ENCODE measurements at regions not wholly inside any gene's neighbourhood (a gene's known extent, or its start where the extent isn't known, plus 50 kb on each side); places are given as distances from the start of the nearest gene placed in this dataset.
"Not testable (repeated sequence)": the region's sequence is repeated elsewhere in the genome, so short reads cannot be mapped to it uniquely, and the experiment has no call there.

DNA sequence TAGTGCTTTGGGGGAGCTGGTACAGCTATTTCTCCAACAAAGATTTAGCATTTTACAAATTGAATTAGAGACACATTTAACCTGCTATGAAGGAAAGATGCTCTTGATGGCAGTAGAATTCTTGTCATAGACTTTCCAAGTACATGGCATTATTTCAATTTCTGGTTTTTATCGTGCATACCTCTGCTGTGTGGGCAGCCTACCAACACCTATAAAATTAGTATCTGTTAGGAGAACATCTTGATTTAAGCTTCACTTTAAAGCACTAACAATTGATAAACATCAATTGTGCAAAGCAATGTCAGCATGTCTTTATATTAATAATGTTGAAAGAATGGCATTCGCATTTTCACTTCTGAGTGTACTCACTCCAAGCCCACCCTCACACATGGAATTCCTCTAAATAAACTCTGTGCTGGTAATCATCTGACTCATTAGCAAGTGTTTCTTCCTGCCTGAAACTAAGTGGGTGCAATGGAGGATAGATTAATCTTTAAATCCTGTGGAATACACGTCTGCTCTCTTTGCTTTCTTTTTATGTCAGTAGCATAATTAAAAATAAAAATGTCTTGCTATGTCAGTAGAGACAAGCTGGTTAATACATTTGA, 279.8 kb upstream of the MAGEB18 start:
- DNase-seq, result no peak

DNA sequence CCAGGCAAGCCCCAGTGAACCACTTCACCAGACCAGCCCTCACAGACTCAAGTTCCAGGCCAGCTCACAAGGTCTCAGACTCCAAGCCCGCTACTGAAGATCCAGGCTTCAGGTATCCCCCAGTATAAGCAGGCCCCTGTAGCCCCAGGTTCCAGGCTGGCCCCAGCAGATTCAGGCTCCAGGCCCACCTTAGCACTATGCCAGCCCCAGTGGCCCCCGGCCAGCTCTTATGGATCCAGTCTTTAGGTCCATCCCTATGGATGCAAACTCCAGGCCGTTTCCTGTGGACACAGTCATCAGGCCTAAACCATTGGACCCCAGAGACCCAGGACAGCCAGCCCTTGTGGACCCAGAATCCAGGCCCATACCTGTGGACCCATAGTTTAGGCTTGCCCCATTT, 277.8 kb upstream of the MAGEB18 start:
- DNase-seq, result no peak

DNA sequence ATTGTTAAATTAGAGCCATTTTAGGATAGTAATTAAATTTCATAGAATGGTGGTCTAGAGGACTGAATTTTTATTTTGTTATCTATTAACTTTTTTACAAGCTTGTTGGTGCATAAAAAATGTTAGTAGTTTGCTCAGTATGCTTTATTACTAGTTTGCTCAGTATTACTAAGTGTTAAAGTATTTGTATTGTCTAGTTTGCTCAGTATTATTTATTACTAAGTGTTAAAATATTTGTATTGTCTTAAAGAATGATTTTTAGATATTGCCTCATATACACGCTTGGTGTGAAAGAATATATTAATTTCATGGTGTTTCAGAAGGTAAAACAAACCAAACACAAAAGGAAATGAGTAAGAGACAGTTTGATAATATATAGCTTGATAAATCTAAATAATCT, 268.4 kb upstream of the MAGEB18 start:
- DNase-seq, result no peak

DNA sequence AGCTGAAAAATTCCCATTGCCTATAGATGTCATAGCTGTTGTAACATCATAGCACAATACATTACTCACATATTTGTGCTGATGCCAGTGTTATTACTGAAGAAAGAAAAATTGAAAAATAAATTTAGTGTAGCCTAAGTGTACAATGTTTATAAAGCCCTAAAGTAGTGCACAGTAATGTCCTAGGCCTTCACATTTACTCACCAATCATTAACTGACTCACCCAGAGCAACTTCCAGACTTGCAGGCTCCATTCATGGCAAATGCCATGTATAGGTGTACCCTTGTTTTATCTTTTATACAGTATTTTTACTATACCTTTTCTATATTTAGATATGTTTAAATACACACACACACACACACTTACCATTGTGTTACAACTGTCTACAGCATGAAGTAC, 265.4 kb upstream of the MAGEB18 start:
- no peak for DNase-seq

DNA sequence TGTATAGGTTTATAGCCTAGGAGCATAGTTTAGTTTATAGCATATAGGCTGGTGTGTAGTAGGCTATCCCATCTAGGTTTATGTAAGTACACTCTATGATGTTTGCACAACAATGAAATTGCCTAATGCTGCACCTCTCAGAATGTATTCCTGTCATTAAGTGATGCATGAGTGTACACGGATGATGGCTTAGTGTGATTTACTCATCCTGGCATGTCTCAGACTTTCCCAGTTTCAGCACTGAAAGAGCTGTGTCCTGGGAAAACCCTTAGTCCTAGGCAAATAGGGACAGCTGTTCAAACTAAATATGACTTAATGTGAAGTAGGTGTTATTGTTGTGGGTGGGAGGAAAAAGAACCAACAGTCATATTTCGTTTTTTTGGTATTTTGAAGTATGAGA, 264.9 kb upstream of the MAGEB18 start:
- no peak for DNase-seq

DNA sequence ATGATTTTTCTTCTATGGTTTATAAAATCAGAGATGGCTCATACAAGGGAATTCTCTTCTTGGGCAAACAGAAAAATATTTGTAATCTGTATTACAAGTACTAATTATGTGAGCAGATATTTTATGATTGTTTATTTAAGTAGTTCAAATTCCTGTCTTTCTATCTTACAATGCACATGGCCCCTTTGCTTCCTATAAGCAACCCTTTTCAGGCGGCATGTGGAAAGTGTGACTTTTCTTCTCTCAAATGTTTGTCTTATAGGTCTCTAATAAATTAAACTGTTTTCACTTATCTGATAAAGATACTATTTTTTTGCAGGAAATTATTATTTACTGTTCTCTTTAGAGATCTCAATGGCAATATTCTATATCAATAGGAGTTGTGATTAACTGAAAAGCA, 259.3 kb upstream of the MAGEB18 start:
- DNase-seq, result no peak

DNA sequence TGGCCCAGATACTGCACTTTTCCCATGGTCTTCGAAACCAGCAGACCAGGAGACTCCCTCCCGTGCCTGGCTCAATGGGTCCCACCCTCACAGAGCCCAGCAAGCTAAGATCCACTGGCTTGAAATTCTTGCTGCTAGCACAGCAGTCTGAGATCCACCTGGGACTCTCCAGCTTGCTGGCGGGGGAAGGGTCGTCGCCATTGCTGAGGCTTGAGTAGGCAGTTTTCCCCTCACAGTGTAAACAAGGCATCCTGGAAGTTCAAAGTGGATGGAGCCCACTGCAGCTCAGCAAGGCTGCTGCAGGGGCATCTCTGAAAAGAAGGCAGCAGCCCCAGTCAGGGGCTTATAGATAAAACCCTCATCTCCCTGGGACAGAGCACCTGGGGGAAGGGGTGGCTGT, 255.6 kb upstream of the MAGEB18 start:
- DNase-seq, result not testable (repeated sequence)

DNA sequence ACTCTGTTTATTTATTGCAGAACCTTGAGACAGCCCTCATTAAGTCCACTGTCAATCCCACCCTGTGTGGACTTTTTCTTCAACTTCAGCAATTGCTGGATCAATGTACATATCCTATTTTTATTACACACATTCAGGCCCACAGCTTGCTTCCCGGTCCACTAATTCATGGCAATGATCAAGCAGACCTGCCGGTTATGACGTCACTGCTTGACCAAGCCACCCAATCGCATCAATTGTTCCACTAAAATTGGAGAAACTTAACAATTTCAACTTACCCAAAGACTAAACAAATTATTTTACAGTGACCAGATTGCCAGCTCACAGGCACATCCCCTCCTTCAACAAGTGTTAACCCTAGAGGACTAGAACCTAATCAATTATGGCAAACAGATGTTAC, 240.4 kb upstream of the MAGEB18 start:
- DNase-seq, result no peak

GRCh38 chrX:25905728-25906127, 232.4 kb upstream of the MAGEB18 start:
- not testable (repeated sequence) for DNase-seq

GRCh38 chrX:25925946-25926345, 212.2 kb upstream of the MAGEB18 start:
- DNase-seq, result no peak

GRCh38 chrX:25928316-25928715, 209.8 kb upstream of the MAGEB18 start:
- no peak for DNase-seq

DNA sequence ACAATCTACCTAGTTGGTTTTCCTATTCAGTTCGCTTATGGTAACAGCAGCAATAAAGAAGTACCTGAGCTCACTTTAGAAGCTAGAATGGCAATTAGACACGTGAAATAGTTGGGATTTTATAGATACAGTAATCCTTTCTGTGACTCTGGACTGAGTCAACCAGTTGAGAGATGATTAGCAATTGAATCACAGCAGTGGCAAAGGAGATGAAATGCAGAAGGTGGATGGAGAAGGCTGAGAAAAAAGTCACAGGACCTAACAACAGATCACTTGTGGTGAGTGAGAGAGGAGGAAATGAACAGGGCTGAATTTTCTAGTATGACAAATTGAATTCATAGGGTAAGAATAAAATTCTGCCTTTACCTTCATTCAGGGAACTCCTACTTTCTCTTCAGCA, 197.1 kb upstream of the MAGEB18 start:
- no peak for DNase-seq

GRCh38 chrX:25941559-25942250, 196.4 kb upstream of the MAGEB18 start:
- DNase-seq, result no peak

GRCh38 chrX:25968920-25969319, 169.2 kb upstream of the MAGEB18 start:
- peak; percentile 49 for DNase-seq

GRCh38 chrX:25976683-25977310, 161.3 kb upstream of the MAGEB18 start:
- no peak for DNase-seq

DNA sequence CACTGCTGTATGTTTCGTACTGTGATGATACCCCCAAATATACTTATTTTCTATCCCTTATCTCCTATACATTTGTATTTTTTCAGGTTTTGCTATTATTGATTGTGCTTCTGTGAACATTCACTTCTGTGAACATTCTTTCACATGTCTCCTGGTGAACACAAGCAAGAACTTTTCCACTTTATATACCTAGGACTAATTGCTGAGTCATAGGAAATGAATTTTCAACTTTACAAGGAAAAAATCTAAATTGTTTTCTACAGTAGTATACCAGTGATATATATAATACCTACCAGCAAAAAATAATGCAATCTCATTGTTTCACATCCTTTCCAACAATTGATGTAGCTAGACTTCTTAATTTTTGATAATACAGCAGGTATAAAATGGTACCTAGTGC, 139.5 kb upstream of the MAGEB18 start:
- no peak for DNase-seq

GRCh38 chrX:26007462-26007861, 130.7 kb upstream of the MAGEB18 start:
- no peak for DNase-seq

DNA sequence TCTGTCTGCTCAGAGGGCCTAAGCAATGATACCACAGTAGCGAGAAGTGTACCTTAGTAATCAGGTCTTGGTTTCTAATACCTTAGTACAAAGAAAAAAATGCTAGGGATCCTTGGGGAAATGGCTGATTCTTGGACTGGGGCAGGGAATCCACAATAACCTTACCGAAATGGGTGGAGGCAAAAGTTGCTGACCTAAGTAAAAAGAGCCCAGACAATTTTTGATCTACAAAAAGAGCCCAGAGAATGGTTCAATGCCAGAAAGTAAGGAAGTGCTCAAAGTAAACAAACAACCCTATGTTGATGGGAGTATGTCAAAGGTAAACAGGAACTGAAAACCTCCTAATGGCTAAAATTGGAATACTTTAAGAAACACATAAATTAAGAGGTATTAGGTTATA, 130.1 kb upstream of the MAGEB18 start:
- DNase-seq, result no peak

DNA sequence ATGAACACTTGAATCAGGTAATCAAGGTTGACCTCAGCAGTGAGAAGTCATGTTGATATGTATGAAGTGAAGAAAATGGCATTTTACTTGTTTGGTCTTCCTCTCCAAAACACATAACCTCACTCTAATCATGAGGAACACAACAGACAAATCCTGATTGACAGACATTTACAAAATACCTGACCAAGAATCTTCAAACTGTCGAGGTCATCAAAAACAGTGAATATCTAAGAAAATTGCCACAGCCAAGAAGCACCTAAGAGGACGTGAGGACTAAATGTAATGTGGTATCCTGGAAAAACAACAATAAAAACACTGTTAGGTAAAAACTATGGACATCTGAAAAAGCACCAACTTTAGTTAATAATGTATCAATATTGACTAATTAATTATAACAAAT, 129.5 kb upstream of the MAGEB18 start:
- DNase-seq, result no peak

- no peak for DNase-seq
Measured at GRCh38 chrX:26019386-26019785, 118.8 kb upstream of the MAGEB18 start.

DNA sequence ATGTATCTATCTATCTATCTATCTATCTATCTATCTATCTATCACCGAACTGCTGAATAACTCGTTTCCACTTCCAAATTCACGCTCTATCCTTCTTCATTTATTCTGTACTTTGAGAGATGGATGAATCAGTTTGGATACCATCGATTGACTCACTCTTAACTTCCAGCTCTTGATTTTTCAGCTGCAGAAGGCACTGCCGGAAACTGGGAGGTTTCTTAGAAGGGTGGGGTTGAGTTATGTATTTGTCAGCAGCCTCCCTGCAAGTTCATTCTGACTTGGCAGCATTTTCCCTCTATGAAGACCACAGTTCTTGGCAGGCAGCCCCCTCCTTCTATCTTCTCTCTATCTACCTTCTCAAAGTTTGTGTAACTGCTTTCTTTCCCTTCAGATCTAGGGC, 112.0 kb upstream of the MAGEB18 start:
- no peak for DNase-seq

DNA sequence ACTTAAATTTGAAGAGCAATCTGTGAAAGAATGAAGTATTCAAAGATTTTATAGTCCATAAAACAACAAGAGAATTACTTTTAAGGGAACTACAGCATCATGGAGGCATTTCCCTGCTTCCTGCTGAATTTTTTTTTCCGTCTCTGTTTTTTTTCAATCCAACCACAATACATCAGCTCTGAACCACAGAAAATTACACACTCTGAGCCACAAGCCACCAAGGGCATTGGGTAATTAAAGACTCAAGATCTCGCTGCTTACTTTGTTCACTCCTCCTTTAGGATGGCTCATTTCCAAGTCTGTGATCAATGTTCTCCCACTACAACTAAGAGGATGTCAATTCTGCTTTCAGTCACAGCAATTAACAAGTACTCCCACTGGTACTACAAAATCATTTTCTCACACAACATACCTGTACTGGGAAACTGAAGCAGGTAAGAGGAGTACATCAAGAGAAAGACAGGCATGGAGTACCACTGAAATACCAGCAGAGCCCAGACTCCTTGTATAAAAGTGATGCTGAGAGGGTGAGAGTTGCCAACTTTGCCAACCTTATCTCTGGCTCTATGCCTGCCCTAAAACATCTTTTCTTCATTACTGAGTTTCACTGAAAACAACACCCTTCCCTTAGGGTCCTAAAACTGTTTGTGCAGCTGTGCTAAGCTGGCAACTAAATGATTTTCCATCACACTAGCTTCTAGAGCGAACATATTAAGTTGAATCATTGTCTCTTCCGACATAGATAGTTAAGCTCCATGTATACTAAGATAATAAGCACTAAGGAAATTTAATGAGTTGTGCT, 105.8 kb upstream of the MAGEB18 start:
- DNase-seq, result no peak

- DNase-seq, result no peak
Measured at GRCh38 chrX:26037367-26037766, 100.8 kb upstream of the MAGEB18 start.

DNA sequence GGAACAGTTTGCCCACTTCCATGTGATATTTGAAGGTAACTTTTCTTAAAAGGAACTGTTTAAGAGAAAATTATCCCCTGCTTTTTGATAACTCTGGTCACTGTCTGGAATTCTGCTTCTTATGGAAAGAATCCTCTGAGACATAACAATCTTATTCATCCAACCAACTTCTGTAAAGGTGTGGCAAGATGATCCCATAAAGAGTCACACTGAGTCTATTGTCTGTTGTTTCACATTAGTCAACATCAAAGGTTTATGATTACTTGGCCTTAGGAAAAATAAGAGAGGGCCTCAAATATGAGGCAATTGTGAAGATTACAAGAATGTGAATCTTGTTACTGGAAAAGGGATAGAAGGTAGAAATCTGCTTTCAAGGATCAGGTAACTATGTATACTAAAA, 88.0 kb upstream of the MAGEB18 start:
- DNase-seq, result no peak
